ENCODE measurements at regions not wholly inside any gene's neighbourhood (a gene's known extent, or its start where the extent isn't known, plus 50 kb on each side); places are given as distances from the start of the nearest gene placed in this dataset.

GRCh38 chr5:143694357-143694756 lies 117.6 kb upstream of the HMHB1 start:
- TF ChIP-seq CTCF (IDR thresholded peaks at IDR 0.05; ENCODE audit: control extremely low read depth in 1 of 3, insufficient read depth in 1 of 3, low read depth in 1 of 3, low read length in 3 of 3), result no peak
- TF ChIP-seq CREB1 (IDR thresholded peaks at IDR 0.05), result no peak
- no peak for TF ChIP-seq RAD21 (IDR thresholded peaks at IDR 0.05 in 1 of 2, conservative IDR thresholded peaks at IDR 0.05 in 1 of 2; ENCODE audit: low read depth in 2 of 2, low read length in 2 of 2)
- TF ChIP-seq POLR2AphosphoS5 (IDR thresholded peaks at IDR 0.05; ENCODE audit: low read depth, low read length), result no peak
- TF ChIP-seq CHD1 (IDR thresholded peaks at IDR 0.05; ENCODE audit: low read depth, low read length), result no peak
- TF ChIP-seq EP300 (IDR thresholded peaks at IDR 0.05; ENCODE audit: borderline replicate concordance in 1 of 2, low read depth in 2 of 2, low read length in 2 of 2), result no peak
- no peak for TF ChIP-seq POU5F1 (IDR thresholded peaks at IDR 0.05; ENCODE audit: low read depth, low read length)
- TF ChIP-seq EZH2 (IDR thresholded peaks at IDR 0.05; ENCODE audit: low read depth, low read length, severe bottlenecking), result no peak
- TF ChIP-seq ATF2 (IDR thresholded peaks at IDR 0.05; ENCODE audit: low read length), result no peak
- TF ChIP-seq EGR1 (IDR thresholded peaks at IDR 0.05; ENCODE audit: borderline replicate concordance, low read depth, low read length), result no peak
- no peak for TF ChIP-seq YY1 (IDR thresholded peaks at IDR 0.05; ENCODE audit: low read depth, low read length)
- no peak for TF ChIP-seq MAX (IDR thresholded peaks at IDR 0.05)
- no peak for TF ChIP-seq TCF12 (IDR thresholded peaks at IDR 0.05; ENCODE audit: low read depth, low read length)
- no peak for TF ChIP-seq ATF3 (IDR thresholded peaks at IDR 0.05; ENCODE audit: insufficient read depth, low read depth, low read length)
